ENCODE measurements at regions not wholly inside any gene's neighbourhood (a gene's known extent, or its start where the extent isn't known, plus 50 kb on each side); places are given as distances from the start of the nearest gene placed in this dataset.

DNA sequence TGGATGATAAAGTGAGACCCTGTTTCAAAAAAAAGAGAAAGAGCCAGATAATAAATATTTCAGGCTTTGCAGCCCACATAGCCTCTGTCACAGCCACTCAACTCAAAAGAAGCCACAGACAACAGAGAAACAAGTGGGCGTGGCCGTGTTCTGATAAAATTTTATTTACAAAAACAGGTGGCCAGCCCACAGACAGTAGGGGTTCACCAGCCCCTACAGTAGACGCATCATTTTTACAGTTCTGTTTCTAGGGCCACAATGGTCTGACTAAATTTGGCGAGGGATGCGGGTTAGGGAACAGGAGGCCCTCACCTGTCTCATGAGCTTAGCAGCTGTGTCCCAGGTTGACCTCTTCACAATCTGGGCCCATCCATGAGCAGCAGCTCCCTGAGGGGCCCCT, 59.5 kb downstream of the ARHGEF18 start (continued):
- TF ChIP-seq, protein P1, sequence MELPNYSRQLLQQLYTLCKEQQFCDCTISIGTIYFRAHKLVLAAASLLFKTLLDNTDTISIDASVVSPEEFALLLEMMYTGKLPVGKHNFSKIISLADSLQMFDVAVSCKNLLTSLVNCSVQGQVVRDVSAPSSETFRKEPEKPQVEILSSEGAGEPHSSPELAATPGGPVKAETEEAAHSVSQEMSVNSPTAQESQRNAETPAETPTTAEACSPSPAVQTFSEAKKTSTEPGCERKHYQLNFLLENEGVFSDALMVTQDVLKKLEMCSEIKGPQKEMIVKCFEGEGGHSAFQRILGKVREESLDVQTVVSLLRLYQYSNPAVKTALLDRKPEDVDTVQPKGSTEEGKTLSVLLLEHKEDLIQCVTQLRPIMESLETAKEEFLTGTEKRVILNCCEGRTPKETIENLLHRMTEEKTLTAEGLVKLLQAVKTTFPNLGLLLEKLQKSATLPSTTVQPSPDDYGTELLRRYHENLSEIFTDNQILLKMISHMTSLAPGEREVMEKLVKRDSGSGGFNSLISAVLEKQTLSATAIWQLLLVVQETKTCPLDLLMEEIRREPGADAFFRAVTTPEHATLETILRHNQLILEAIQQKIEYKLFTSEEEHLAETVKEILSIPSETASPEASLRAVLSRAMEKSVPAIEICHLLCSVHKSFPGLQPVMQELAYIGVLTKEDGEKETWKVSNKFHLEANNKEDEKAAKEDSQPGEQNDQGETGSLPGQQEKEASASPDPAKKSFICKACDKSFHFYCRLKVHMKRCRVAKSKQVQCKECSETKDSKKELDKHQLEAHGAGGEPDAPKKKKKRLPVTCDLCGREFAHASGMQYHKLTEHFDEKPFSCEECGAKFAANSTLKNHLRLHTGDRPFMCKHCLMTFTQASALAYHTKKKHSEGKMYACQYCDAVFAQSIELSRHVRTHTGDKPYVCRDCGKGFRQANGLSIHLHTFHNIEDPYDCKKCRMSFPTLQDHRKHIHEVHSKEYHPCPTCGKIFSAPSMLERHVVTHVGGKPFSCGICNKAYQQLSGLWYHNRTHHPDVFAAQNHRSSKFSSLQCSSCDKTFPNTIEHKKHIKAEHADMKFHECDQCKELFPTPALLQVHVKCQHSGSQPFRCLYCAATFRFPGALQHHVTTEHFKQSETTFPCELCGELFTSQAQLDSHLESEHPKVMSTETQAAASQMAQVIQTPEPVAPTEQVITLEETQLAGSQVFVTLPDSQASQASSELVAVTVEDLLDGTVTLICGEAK (IDR thresholded peaks at IDR 0.05): peak; percentile 70
- TF ChIP-seq, protein P1 (CRISPR knock-in tag; IDR thresholded peaks at IDR 0.05): no peak
- TF ChIP-seq ZC3H11A (IDR thresholded peaks at IDR 0.05; ENCODE audit: low read depth, low read length): no peak
